ENCODE measurements at regions not wholly inside any gene's neighbourhood (a gene's known extent, or its start where the extent isn't known, plus 50 kb on each side); places are given as distances from the start of the nearest gene placed in this dataset.

- no peak overlapping the region for H3K4me3 ChIP-seq (ENCODE audit: low read depth, low read length)
- DNase-seq (ENCODE audit: low read depth, low spot score) = no peak
- no peak for TF ChIP-seq CTCF (IDR thresholded peaks at IDR 0.05; ENCODE audit: insufficient read depth, low read length, missing control alignments)
- ChIA-PET CTCF (interaction anchor here (1.1 to 3.8 kb wide), 3 partner anchors 9 to 162 kb away, joined by 3 to 24 read pairs (median 4); no protein-coding TSS in a partner anchor), POLR2A (no interaction called here)
Measured at GRCh38 chr10:132471484-132471883, 66.1 kb upstream of the INPP5A start.

- TF ChIP-seq CTCF (IDR thresholded peaks at IDR 0.05; ENCODE audit: insufficient read depth, low read length, missing control alignments) = no peak
- ChIA-PET CTCF (interaction anchor here (1.0 to 1.6 kb wide), 5 partner anchors 11 to 162 kb away, joined by 3 to 5 read pairs (median 4); no protein-coding TSS in a partner anchor), POLR2A (no interaction called here)
Measured at GRCh38 chr10:132475086-132475485, 62.5 kb upstream of the INPP5A start.

GRCh38 chr10:132476146-132477065, 61.2 kb upstream of the INPP5A start:
- DNase-seq (ENCODE audit: low read depth, low spot score) = no peak
- CTCF ChIA-PET = interaction anchor here (0.7 to 1.8 kb wide), 8 partner anchors 17 to 162 kb away, joined by 3 to 5 read pairs (median 4); no protein-coding TSS in a partner anchor
- H3K4me3 ChIP-seq (ENCODE audit: low read depth, low read length) = no peak overlapping the region
- POLR2A ChIA-PET = interaction anchor here (0.7 kb wide), 1 partner anchor 156 kb away, joined by 3 read pairs; no protein-coding TSS in a partner anchor
- TF ChIP-seq CTCF (IDR thresholded peaks at IDR 0.05; ENCODE audit: insufficient read depth, low read length, missing control alignments) = no peak

More at GRCh38 chr10:132475086-132475485, 62.5 kb upstream of the INPP5A start:
- DNase-seq (ENCODE audit: low read depth, low spot score) = no peak
- no peak overlapping the region for H3K4me3 ChIP-seq (ENCODE audit: low read depth, low read length)

- no peak for TF ChIP-seq CTCF (IDR thresholded peaks at IDR 0.05; ENCODE audit: insufficient read depth, low read length, missing control alignments)
- POLR2A ChIA-PET = interaction anchor here (0.7 kb wide), 1 partner anchor 156 kb away, joined by 3 read pairs; no protein-coding TSS in a partner anchor
- no peak overlapping the region for H3K4me3 ChIP-seq (ENCODE audit: low read depth, low read length)
- CTCF ChIA-PET = interaction anchor here (1.1 to 1.8 kb wide), 4 partner anchors 18 to 162 kb away, joined by 3 to 5 read pairs (median 4); no protein-coding TSS in a partner anchor
- no peak for DNase-seq (ENCODE audit: low read depth, low spot score)
Measured at GRCh38 chr10:132477066-132477397, 60.6 kb upstream of the INPP5A start.

GRCh38 chr10:132477398-132478340, 59.9 kb upstream of the INPP5A start:
- no peak for DNase-seq (ENCODE audit: low read depth, low spot score)
- TF ChIP-seq CTCF (IDR thresholded peaks at IDR 0.05; ENCODE audit: insufficient read depth, low read length, missing control alignments) = no peak
- POLR2A ChIA-PET = no interaction called here
- no peak overlapping the region for H3K4me3 ChIP-seq (ENCODE audit: low read depth, low read length)
- CTCF ChIA-PET = interaction anchor here (1.4 to 1.8 kb wide), 3 partner anchors 18 to 161 kb away, joined by 4 to 5 read pairs (median 5); no protein-coding TSS in a partner anchor

Measured in AG04449 (cell line).